ENCODE measurements at regions not wholly inside any gene's neighbourhood (a gene's known extent, or its start where the extent isn't known, plus 50 kb on each side); places are given as distances from the start of the nearest gene placed in this dataset.

DNA sequence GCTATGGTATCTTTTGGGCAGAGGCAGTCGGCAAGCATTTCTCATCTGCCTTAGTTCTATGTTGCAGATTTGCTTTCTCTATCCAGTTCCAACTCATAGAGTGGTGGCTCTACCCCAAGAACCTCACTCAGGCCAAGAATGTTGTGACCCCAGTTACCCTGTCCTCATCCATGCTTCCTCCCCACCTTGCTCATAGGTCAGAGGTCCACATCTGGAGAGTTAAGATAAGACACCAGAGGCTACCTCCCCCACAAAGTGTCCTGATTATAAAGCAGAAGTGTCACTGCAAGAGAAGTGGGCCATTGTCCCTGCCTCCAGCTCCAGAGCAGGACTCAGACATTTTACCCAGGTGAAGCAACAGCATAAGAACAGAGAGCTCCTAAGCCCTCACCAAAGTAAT is 276.8 kb upstream of the CHST9 start:
- TF ChIP-seq SUZ12 (IDR thresholded peaks at IDR 0.05; ENCODE audit: extremely low read depth, insufficient read depth, insufficient read length) (no peak), YY1 (IDR thresholded peaks at IDR 0.05; ENCODE audit: insufficient read depth, insufficient read length) (no peak)
